HCT116 (cell line): ENCODE measurements at regions not wholly inside any gene's neighbourhood (a gene's known extent, or its start where the extent isn't known, plus 50 kb on each side); places are given as distances from the start of the nearest gene placed in this dataset.

Experiments used
- ATAC-seq: fragments of 200-7000 bp; cut with Tn5 transposase; 2 replicates; pipeline ENCODE4 v1.9.1; 2020; ENCODE audit warnings: mild to moderate bottlenecking, moderate library complexity
- BruUV-seq: library from RNA; stranded (reverse); fragments of 400-500 nt; replicated peaks from 2 replicates; lab custom pipeline; 2021; lab: Mats Ljungman, UMichigan
- CTCF ChIA-PET: fragments of 300-600 bp; sonication (Branson Sonifier 250); formaldehyde crosslinking; loops from one replicate; lab custom pipeline; 2021; ENCODE audit warnings: antibody characterized with exemption; lab: Charles Lee
- POLR2A ChIA-PET: fragments of 300-600, 350-600 bp; sonication (Branson Sonifier 250); formaldehyde crosslinking; loops from one replicate; lab custom pipeline; 2021; ENCODE audit warnings: antibody characterized with exemption; lab: Charles Lee
- RAD21 ChIA-PET, 2 experiments: fragments of 300-600 bp; sonication (Branson Sonifier 250); formaldehyde crosslinking; loops; one replicate each; lab custom pipeline; 2023; ENCODE audit warnings: low total read pairs in 2 of 2; ENCODE audit not compliant: uncharacterized antibody in 2 of 2, unreplicated experiment in 2 of 2, low non-redundant PET in 1 of 2; lab: Charles Lee
- DNase-seq: peaks from one replicate; pipeline ENCODE4 v3.0.0-alpha.2; 2010; ENCODE audit warnings: low read depth, low spot score
- H2AFZ ChIP-seq: fragments of 200-600 bp; shearing (Covaris generic), sonication (generic); 2 replicates; pipeline ENCODE4 v1.6.1; 2017; ENCODE audit warnings: low read depth, mixed run types, mixed read lengths, antibody characterized with exemption, low read length; ENCODE audit not compliant: poor library complexity, severe bottlenecking
- H3K27ac ChIP-seq: 2 replicates; pipeline ENCODE4 v1.5.1; 2012; ENCODE audit warnings: low read depth, low read length
- H3K27me3 ChIP-seq: fragments of 200-600 bp; sonication (generic); 2 replicates; pipeline ENCODE4 v1.6.1; 2016; ENCODE audit warnings: mixed run types, low read length, mixed read lengths; ENCODE audit not compliant: insufficient read depth
- H3K36me3 ChIP-seq, 2 experiments: fragments of 200-500 bp in 1 of 2; fragments of 200-600 bp in 1 of 2; sonication (Bioruptor generic) in 1 of 2; sonication (generic) in 1 of 2; 2 replicates each; pipeline versions ENCODE4 v1.5.1 to v1.6.1; 2014 to 2016; ENCODE audit warnings: low read length in 2 of 2, inconsistent platforms in 1 of 2, mixed read lengths in 1 of 2, mixed run types in 1 of 2; ENCODE audit not compliant: insufficient read depth in 2 of 2, control insufficient read depth in 1 of 2
- H3K4me1 ChIP-seq, 2 experiments: fragments of 200-600 bp in 1 of 2; sonication (generic) in 1 of 2; 2 replicates each; pipeline versions ENCODE4 v1.5.1 to v1.6.1; 2012 to 2017; ENCODE audit warnings: low read length in 2 of 2, inconsistent platforms in 1 of 2, mild to moderate bottlenecking in 1 of 2, mixed read lengths in 1 of 2, mixed run types in 1 of 2, moderate library complexity in 1 of 2; ENCODE audit not compliant: insufficient read depth in 2 of 2, control insufficient read depth in 1 of 2
- H3K4me2 ChIP-seq: fragments of 200-600 bp; sonication (generic); 2 replicates; pipeline ENCODE4 v1.6.1; 2017; ENCODE audit warnings: mixed run types, low read length, mixed read lengths
- H3K4me3 ChIP-seq, 2 experiments: fragments of 200-600 bp in 1 of 2; sonication (generic) in 1 of 2; replicated peaks in 1 of 2; 2 replicates each; pipeline ENCODE4 v1.5.1; 2011 to 2016; ENCODE audit warnings: low read length in 2 of 2, control low read depth in 1 of 2, low read depth in 1 of 2, mild to moderate bottlenecking in 1 of 2, mixed read lengths in 1 of 2, mixed run types in 1 of 2
- H3K79me2 ChIP-seq: fragments of 200-600 bp; sonication (generic); 2 replicates; pipeline ENCODE4 v1.6.1; 2017; ENCODE audit warnings: mild to moderate bottlenecking, mixed run types, low read length, moderate library complexity, mixed read lengths; ENCODE audit not compliant: insufficient read depth
- H3K9ac ChIP-seq: fragments of 200-600 bp; sonication (generic); 2 replicates; pipeline ENCODE4 v1.6.1; 2016; ENCODE audit warnings: low read length, mixed read lengths
- H3K9me2 ChIP-seq: fragments of 200-600 bp; sonication (generic), shearing (Covaris generic); 2 replicates; pipeline ENCODE4 v1.6.1; 2017; ENCODE audit warnings: mixed run types, mild to moderate bottlenecking, moderate library complexity; ENCODE audit not compliant: insufficient read depth
- H3K9me3 ChIP-seq, 2 experiments: fragments of 200-500 bp in 1 of 2; fragments of 200-600 bp in 1 of 2; sonication (Bioruptor generic) in 1 of 2; sonication (generic) in 1 of 2; 2 replicates each; pipeline ENCODE4 v1.6.1; 2014 to 2017; ENCODE audit warnings: low read length in 2 of 2, mixed read lengths in 2 of 2, inconsistent platforms in 1 of 2, low read depth in 1 of 2, mild to moderate bottlenecking in 1 of 2, mixed run types in 1 of 2, moderate library complexity in 1 of 2; ENCODE audit not compliant: control insufficient read depth in 1 of 2, insufficient read depth in 1 of 2
- H4K20me1 ChIP-seq: fragments of 200-600 bp; sonication (generic), shearing (Covaris generic); 2 replicates; pipeline ENCODE4 v1.6.1; 2017; ENCODE audit warnings: mixed run types, mild to moderate bottlenecking, moderate library complexity; ENCODE audit not compliant: insufficient read depth
- ATF3 ChIP-seq: IDR thresholded peaks from 2 replicates; pipeline ENCODE4 v1.6.1; 2012
- CBX3 ChIP-seq: IDR thresholded peaks from 2 replicates; pipeline ENCODE4 v1.6.1; 2012; ENCODE audit warnings: low read depth
- CEBPB ChIP-seq: IDR thresholded peaks from 2 replicates; pipeline ENCODE4 v1.6.1; 2012; ENCODE audit warnings: low read depth
- ELF1 ChIP-seq: IDR thresholded peaks from 2 replicates; pipeline ENCODE4 v1.6.1; 2012; ENCODE audit warnings: low read depth, borderline replicate concordance
- EZH2phosphoT487 ChIP-seq: fragments of 200-600 bp; IDR thresholded peaks from 2 replicates; pipeline ENCODE4 v1.6.1; 2018; ENCODE audit warnings: antibody characterized with exemption, borderline replicate concordance
- FOSL1 ChIP-seq: IDR thresholded peaks from 2 replicates; pipeline ENCODE4 v1.6.1; 2012; ENCODE audit warnings: low read depth
- JUND ChIP-seq: IDR thresholded peaks from 2 replicates; pipeline ENCODE4 v1.6.1; 2012
- MAX ChIP-seq: IDR thresholded peaks from 2 replicates; pipeline ENCODE4 v1.6.1; 2012
- POLR2A ChIP-seq: IDR thresholded peaks from 2 replicates; pipeline ENCODE4 v1.7.0; 2011; ENCODE audit warnings: borderline replicate concordance; ENCODE audit not compliant: insufficient read depth, insufficient read length; ENCODE audit errors: extremely low read depth
- POLR2AphosphoS5 ChIP-seq: IDR thresholded peaks from 2 replicates; pipeline ENCODE4 v1.6.1; 2011; ENCODE audit warnings: mild to moderate bottlenecking, low read depth, low read length, moderate library complexity
- RAD21 ChIP-seq: IDR thresholded peaks from 2 replicates; pipeline ENCODE4 v1.6.1; 2012; ENCODE audit warnings: low read depth, mild to moderate bottlenecking
- REST ChIP-seq: IDR thresholded peaks from 2 replicates; pipeline ENCODE4 v1.6.1; 2012; ENCODE audit warnings: low read depth
- SP1 ChIP-seq: IDR thresholded peaks from 2 replicates; pipeline ENCODE4 v1.6.1; 2012; ENCODE audit warnings: low read depth
- SRF ChIP-seq: IDR thresholded peaks from 2 replicates; pipeline ENCODE4 v1.6.1; 2012; ENCODE audit warnings: low read depth
- TCF7L2 ChIP-seq: IDR thresholded peaks from 2 replicates; pipeline ENCODE4 v1.7.0; 2011; ENCODE audit warnings: borderline replicate concordance, inconsistent platforms; ENCODE audit not compliant: insufficient read depth, insufficient read length; ENCODE audit errors: extremely low read depth
- YY1 ChIP-seq: IDR thresholded peaks from 2 replicates; pipeline ENCODE4 v1.6.1; 2011; ENCODE audit warnings: low read length, low read depth, moderate library complexity, mild to moderate bottlenecking; ENCODE audit not compliant: insufficient replicate concordance; ENCODE audit errors: extremely low read depth
- ZBTB33 ChIP-seq: IDR thresholded peaks from 2 replicates; pipeline ENCODE4 v1.6.1; 2011; ENCODE audit warnings: mild to moderate bottlenecking, low read length, moderate library complexity; ENCODE audit not compliant: insufficient replicate concordance; ENCODE audit errors: extremely low read depth
- ZFX ChIP-seq: fragments of 450-650 bp; IDR thresholded peaks from 2 replicates; pipeline ENCODE4 v1.6.1; 2017
- ZNF274 ChIP-seq: fragments of 200-500 bp; sonication (Bioruptor generic); IDR thresholded peaks from 2 replicates; pipeline ENCODE4 v1.6.1; 2014; ENCODE audit warnings: mild to moderate bottlenecking, low read depth, low read length, inconsistent platforms
- intact Hi-C: fragments of 100-400 bp; cut with micrococcal nuclease; formaldehyde crosslinking; loops from 2 replicates; pipeline ENCODE4 v1.10.0; 2022

GRCh38 chr1:80436851-80437250 is 1363.9 kb upstream of the ADGRL2 start:
- BruUV-seq, result no TSS peak
- DNase-seq (no peak), ATAC-seq (no peak)
- RAD21 ChIA-PET, result interaction anchor here in 1 of 2 experiments (0.5 kb wide), 1 partner anchor 912 kb away, joined by 3 read pairs; no protein-coding TSS in a partner anchor
- TF ChIP-seq CBX3 (no peak), ELF1 (no peak), SRF (no peak), ZFX (no peak), ATF3 (no peak), REST (no peak), RAD21 (no peak), CEBPB (no peak), FOSL1 (no peak), TCF7L2 (no peak), SP1 (no peak), POLR2A (no peak), ZNF274 (no peak), YY1 (no peak), MAX (no peak), POLR2AphosphoS5 (no peak), JUND (no peak), ZBTB33 (no peak), EZH2phosphoT487 (no peak)
- Histone ChIP-seq H3K27me3 (no peaks in the 10 kb centered on the region), H3K79me2 (no peaks in the 10 kb centered on the region), H2AFZ (no peak overlapping the region), H3K9me2 (no peaks in the 10 kb centered on the region), H3K9me3 (no peaks in the 10 kb centered on the region), H3K9ac (no peak overlapping the region), H3K4me3 (no peak overlapping the region), H3K4me1 (no peaks in the 10 kb centered on the region), H3K36me3 (no peaks in the 10 kb centered on the region), H4K20me1 (no peaks in the 10 kb centered on the region), H3K4me2 (no peak overlapping the region), H3K27ac (no peak overlapping the region)
- intact Hi-C loops, result no loop called here
- POLR2A ChIA-PET, result no interaction called here
- CTCF ChIA-PET, result no interaction called here
